Keratinocyte (primary cell): ENCODE measurements at regions not wholly inside any gene's neighbourhood (a gene's known extent, or its start where the extent isn't known, plus 50 kb on each side); places are given as distances from the start of the nearest gene placed in this dataset.
"Not testable (repeated sequence)": the region's sequence is repeated elsewhere in the genome, so short reads cannot be mapped to it uniquely, and the experiment has no call there.

Source experiments
- EZH2 ChIP-seq: IDR thresholded peaks from one replicate; pipeline ENCODE4 v1.6.1; 2012; ENCODE audit warnings: inconsistent platforms, mild to moderate bottlenecking, low read length, moderate library complexity
- TF ChIP-seq, protein P1 (sequence below), 3 experiments: IDR thresholded peaks in 1 of 3; conservative IDR thresholded peaks in 1 of 3; optimal IDR thresholded peaks in 1 of 3; 2 replicates in 2 of 3; 3 replicates in 1 of 3; pipeline versions ENCODE3 to v1.5.1; 2011; ENCODE audit warnings: low read length in 3 of 3, mild to moderate bottlenecking in 3 of 3, moderate library complexity in 2 of 3, control low read depth in 1 of 3, inconsistent platforms in 1 of 3; ENCODE audit not compliant: insufficient read depth in 2 of 3; ENCODE audit errors: extremely low read depth in 1 of 3

DNA sequence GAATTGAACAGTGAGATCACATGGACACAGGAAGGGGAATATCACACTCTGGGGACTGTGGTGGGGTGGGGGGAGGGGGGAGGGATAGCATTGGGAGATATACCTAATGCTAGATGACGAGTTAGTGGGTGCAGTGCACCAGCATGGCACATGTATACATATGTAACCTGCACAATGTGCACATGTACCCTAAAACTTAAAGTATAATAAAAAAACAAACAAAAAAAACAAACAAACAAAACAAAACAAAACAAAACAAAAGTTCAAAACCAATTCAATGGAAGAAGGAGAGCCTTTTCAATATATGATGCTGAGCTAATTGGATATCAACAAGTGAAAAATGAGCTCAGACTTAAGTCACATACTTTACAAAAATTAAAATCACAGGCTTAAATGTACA, 592.8 kb downstream of the CBLN4 start:
- TF ChIP-seq, protein P1, sequence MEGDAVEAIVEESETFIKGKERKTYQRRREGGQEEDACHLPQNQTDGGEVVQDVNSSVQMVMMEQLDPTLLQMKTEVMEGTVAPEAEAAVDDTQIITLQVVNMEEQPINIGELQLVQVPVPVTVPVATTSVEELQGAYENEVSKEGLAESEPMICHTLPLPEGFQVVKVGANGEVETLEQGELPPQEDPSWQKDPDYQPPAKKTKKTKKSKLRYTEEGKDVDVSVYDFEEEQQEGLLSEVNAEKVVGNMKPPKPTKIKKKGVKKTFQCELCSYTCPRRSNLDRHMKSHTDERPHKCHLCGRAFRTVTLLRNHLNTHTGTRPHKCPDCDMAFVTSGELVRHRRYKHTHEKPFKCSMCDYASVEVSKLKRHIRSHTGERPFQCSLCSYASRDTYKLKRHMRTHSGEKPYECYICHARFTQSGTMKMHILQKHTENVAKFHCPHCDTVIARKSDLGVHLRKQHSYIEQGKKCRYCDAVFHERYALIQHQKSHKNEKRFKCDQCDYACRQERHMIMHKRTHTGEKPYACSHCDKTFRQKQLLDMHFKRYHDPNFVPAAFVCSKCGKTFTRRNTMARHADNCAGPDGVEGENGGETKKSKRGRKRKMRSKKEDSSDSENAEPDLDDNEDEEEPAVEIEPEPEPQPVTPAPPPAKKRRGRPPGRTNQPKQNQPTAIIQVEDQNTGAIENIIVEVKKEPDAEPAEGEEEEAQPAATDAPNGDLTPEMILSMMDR (optimal IDR thresholded peaks at IDR 0.05 in 1 of 3, IDR thresholded peaks at IDR 0.05 in 1 of 3, conservative IDR thresholded peaks at IDR 0.05 in 1 of 3; ENCODE audit: extremely low read depth in 1 of 3, insufficient read depth in 2 of 3, low read length in 3 of 3) = not testable (repeated sequence)
- TF ChIP-seq EZH2 = not testable (repeated sequence)
